Fibroblast of upper back skin (primary cell): ENCODE measurements at regions not wholly inside any gene's neighbourhood (a gene's known extent, or its start where the extent isn't known, plus 50 kb on each side); places are given as distances from the start of the nearest gene placed in this dataset.
"Not testable (repeated sequence)": the region's sequence is repeated elsewhere in the genome, so short reads cannot be mapped to it uniquely, and the experiment has no call there.

Experiments
- DNase-seq: peaks from one replicate; pipeline ENCODE4 v3.0.0-alpha.2; 2013

DNA sequence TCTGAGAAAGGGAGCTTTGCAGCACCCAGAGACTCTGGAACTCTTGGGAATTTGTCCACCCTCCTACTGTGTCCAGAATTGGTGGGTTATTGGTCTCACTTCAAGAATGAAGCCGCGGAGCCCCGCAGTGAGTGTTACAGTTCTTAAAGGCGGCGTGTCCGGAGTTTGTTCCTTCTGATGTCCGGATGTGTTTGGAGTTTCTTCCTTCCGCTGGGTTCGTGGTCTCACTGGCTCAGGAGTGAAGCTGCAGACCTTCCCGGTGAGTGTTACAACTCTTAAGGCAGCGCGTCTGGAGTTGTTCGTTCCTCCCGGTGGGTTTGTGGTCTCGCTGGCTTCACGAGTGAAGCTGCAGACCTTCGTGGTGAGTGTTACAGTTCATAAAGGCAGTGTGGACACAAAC lies 824.7 kb downstream of the LRRTM4 start:
- DNase-seq: not testable (repeated sequence)

DNA sequence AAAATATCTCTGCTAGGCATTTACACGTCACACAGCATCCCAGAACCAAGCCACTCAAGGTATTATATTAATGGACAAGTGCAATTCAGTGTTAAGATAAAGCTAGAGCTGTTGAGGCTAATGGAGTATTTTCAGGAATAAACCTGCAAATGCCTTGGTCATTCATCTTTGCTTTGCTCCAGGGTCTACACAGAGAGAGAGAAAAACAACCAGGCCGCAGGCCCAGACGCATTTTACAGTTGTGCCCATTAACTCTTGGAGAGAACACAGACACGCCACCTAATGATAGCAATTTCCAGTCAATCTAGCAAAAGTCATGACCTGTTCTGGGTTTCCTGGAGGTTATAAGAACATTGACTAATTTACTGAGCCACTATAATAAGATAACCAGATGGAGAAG lies 829.3 kb downstream of the LRRTM4 start:
- DNase-seq: no peak

DNA sequence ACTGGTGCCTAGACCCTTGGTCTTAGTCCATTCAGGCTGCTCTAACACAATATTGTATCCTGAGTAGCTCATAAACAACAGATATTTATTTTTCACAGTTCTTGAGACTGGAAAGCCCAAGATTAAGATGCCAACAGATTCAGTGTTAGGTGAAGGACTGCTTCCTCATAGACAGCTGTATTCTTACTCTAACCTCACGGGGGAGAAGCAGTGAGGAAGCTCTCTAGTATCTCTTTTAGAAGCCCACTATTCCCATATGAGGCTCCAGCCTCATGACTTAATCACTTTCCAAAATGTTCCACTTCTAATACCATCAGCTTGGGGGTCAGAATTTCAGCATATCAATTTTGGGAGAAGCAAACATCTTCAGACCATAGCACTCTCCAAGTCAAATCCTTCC lies 833.4 kb downstream of the LRRTM4 start:
- no peak for DNase-seq

DNA sequence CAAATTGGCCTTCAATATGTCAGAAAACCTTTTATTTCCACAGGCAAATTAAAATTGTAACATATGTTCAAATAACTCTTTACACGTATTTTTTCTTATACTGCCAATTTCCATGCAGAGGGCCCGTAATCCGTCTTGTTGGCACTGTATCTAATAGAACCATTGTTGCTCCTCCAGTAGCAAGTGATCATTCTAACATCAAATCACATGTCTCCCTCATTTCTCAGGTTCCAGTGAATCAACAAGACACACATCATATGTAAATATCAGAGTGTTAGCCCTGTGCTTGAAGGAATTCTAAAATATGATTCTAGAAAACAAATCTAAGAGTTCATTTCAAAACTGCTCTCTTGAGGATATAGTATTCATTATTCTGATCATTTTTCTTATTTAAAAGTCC lies 834.3 kb downstream of the LRRTM4 start:
- no peak for DNase-seq

DNA sequence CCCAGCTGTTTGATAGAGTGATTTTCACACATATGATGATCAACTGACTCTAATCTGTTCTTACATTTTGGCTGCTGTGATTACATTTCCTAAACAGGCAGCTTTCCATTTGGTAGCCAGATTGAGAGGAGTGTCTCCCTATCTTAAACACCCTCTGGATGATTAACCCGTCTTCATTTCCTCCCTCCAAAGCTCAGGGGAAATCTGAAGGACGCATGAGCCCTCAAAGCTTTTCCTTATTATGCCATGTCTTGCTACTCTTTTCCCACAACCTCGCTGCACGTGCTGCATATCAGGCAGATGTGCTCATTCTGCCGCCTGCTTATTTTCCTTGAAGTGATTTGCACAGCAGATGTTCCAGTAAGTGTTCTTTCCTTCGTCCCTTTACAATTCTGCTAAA lies 837.4 kb downstream of the LRRTM4 start:
- no peak for DNase-seq

DNA sequence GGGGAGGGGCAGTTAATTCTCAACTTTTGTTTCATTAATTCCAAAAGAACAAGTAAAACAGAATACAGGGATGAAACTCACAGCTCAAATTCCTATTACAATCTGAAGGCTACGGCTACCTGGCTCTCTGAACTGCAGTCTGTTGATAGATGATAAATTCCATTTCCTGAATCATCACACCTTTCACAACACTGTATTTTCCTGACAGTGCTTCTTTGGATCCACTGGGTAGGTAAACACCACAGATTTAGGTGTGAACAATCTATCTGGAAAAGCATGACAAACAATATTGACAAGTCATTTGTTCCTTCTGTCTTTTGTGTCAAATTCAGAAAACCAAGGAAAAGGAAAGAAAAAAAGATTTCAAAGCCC lies 843.2 kb downstream of the LRRTM4 start:
- no peak for DNase-seq

DNA sequence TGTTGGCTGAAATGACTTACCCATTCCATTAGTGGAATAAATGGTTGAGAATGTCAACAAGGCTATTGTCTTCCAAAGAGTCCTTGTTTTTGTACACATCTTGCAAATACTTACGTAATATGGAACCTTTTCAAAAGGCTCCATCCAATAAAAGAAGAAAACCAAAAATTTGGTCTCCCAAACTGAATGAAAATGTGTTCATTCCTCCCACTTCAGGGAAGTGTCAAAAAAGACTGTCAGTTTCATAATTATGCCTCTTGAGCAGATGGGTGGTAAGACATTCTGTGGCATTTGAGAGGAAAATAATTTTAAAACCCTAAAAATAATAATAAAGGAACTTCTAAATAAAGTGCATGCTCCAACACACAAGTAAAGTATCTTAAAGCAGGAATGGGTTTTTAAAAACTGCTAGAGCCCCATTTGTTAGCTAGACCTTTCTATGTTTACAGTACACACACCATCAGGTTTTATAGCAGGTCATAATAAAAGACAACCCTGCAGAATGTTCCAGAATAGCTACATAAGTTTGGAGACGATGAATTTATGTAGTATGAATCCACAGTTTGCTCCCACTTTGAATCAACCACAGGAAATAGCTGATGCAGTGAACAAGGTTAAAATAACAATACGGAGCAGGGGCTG lies 843.7 kb downstream of the LRRTM4 start:
- no peak for DNase-seq

DNA sequence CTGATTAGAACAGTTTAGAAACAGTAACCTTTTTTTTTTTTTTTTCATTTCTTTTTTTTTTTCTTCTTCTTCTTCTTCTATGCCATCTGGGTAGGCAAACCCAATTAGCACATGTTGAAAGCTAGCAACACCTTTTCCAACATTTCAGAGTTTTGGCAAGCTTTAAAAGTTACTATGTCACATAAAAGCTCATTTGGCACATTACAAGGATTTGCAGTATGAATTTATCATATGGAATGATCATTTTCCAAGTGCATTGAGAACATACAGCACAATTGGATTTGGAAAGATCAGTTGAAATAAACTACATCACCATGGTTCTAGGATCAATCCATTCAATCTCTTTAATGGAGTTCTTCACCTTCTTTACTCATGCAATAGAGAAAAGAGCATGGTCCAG lies 847.0 kb downstream of the LRRTM4 start:
- DNase-seq: no peak

DNA sequence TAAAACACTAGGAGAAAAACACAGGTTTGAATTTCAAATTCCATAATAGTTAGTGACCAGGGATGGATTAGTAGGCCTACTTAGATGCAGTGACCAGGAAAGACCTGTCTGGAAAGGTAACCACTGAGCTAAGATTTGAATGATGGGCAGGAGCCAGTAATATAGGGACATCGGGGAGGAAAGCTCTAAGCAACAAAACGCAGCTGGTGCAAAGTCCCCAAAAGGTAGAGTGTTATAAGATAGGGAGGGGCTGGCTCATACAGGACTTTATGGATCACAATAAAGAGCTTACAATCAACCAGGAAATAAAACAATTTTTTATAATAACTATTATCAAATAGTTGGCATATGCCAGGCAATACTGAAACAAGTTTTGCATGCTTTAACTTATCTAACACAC lies 849.4 kb downstream of the LRRTM4 start:
- DNase-seq: no peak

DNA sequence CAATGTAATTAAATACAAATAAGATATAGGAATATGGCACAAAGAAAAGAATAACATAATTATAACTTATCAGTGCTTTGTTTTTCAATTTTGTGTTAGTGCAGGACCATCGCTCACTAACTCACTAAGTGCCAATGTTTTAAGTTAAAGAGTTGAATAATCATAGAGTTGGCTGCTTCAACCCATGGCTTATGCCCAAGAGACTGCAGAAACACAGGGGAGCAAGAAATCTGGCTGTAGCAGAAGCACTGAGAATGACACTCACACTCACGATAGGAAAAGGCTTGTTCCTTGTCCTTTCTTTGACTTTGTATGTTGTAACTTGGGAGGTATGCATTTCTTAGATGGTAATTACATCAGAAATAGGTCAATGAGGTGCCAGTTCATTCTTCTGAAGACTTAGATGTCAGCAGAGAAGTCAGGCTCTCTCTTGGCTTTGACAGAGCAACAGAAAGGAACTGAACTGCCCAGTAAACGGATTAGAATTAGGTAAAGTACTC lies 852.2 kb downstream of the LRRTM4 start:
- DNase-seq: no peak

DNA sequence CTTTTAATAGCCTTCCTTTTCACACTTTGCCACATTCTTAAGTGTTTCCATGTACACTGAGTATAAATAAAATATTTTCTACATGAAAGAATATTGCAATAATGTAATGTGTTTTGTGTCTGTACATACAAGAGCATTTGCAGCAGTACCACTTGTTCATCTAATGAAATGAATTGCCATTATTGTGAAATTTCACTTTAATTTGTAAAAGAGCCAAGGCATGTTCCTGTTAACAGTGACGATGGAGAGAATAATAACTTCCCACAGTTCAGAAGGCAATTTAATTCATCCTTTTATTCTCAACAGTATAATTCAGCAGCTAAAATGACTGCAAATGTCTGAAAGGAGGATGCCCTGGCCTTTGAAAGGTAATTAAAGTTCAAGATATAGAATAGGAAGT lies 853.9 kb downstream of the LRRTM4 start:
- DNase-seq: no peak

DNA sequence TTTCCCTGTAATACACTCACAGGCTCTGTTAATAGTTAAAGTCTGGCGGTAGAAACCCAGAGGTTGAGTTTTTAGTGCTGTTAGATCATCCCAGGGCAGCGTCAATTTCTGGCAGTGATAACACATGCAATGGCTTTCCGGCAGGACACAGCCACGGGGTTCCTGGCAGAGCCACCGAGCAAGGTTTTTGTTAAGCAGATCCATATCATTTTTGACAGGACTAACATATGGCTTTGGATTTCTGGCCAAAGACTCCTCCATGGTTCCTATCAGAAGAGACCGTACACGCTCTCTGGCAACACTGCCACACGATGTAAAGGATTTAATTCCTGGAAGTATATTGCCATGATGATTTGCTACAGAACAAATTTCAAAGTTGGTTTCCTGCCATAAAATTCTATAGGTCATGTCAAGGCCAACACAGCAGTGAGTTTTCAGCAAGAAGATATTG lies 854.3 kb downstream of the LRRTM4 start:
- no peak for DNase-seq

DNA sequence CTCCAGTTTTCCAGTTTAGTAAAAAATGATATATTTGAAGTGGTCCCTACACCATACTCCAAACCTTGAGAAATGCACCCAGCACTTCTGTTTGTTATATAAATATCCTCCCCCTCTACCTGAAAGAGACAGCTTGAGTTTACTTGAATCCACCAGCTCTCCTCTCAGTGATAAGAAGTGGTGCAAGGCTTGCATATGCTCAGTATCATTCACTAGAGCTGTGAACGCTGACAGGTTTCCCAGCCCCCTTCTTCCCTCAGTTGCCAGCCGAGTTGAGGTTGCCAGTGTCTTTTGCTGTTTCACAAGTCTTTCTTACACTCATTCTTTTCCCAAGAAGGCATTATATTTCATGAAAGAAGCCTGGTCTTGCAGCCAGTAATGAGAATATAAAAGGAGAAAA lies 880.0 kb downstream of the LRRTM4 start:
- DNase-seq: no peak

DNA sequence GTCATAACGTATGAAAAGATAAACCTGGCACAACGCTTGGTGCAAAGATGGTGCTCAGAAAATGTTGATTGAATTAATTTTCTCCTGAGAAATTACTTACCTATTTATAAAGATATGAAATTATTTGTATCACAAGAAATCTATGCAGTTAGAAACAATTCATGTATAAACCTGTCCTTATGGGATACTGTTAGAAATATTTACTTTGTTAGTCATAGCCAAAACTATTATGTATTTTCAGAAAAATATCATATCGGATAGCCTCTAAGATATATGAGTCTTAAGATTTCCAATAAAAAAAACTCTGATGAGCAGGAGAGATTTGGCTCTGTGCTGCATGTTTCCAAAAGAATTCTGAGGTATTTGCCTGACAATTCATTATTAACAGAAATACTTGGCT lies 880.7 kb downstream of the LRRTM4 start:
- no peak for DNase-seq

DNA sequence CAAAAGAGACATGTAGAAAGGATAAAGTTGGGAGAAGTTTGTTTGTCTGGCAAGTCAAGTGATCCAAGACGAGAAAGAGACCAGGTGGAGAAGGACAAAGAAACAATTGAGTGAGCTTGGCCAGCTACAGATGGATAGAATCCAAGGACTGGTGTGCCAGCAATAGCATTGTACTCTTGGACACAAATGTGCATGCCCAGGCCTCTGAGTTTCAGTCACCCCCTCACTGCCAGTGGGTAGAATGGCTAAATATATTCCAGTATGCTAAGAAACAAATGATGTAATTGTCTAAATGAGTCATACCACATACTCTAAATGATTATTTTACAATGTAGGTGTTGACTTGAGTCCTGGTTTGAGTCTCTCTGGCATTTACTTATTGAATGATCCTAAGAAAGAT lies 881.3 kb downstream of the LRRTM4 start:
- no peak for DNase-seq

DNA sequence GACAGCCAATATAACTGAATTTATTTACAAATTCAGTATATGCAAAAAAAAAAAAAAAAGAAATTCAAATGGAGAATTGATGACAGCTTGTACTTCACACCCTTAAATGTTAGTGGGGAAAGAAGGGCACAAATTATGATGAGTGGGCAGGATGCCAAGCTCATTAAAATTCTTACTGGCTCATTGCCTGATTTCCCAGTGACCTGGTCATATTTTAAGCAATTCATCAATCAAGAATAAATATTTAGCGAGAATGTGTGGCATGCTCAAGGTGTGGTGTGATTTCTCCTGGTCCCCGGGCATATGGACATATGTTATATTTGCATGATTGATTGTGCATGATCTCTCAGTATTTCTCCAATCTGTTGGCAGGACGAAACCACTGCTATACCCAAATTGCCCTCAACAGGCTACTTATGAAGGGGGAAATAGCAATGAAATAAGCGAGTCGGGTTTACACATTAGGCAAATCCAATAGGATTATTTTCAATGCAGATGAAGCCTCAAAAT lies 883.0 kb downstream of the LRRTM4 start:
- DNase-seq: no peak

DNA sequence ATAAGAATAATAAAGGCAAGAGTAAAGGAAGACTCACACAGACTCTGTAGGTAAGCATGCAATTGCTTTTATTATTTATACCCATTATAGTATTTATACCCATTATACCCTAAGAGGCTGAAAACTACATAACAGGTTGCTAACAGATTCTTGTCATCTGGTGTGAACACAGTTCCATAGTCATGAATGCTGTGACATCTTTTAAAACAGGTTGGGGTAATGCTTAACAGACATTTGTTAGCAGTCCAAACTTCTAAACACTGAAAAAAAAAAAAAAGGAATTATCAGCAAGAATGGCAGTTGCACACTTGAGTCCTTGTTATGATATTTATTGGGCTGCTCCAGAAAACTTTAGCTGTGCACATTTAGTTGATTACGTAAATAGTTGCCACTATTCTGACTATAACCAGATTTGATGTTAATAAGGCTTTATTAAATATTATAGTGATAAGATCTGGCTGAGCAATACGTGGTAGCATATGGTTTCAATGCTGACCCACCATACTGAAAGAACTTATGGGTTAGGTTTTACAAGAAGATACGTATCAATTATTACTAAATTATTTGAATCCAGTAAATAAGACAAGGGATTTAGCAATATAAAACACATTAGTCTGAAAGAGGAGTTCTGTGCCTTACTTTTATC lies 888.8 kb downstream of the LRRTM4 start:
- DNase-seq: no peak

DNA sequence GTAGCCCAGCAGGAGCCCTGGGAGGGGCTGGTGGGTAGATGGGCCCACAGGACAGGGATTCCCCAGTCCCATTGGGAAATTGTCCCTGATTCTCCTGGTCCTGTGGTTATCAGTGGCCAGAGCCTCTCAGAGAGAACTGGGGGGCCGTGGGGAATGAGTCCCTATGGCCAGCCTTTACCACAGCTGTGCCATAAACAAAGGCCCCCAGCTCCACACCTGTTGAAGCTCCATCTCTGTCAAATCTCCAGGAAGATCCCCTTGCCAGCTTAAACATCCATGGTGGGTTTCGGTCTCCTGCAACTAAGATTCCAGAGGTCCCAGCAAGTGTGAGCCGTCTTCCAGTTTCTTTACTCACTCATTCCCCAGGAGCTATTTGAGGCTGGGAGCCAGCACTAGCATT lies 897.1 kb downstream of the LRRTM4 start:
- DNase-seq: no peak

DNA sequence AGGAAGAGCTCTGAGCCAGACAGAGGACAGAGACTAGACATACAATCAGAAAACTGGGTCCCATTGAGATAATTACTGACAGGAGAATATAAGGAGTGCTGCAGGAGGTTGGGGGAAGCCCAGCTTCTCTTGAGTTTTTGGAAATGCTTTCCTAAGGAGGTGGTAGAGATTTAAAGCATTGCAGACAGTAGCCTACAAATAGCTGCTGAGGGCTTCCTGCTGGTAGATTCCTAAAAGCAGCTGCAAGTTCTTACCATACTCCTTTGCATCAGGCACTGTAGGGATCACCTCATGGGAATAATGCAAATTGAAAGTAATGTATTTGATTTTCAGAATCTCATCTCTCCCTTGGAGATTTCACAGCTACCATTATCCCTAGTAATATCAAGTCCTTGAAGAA lies 902.6 kb upstream of the GCFC2 start:
- DNase-seq: no peak

DNA sequence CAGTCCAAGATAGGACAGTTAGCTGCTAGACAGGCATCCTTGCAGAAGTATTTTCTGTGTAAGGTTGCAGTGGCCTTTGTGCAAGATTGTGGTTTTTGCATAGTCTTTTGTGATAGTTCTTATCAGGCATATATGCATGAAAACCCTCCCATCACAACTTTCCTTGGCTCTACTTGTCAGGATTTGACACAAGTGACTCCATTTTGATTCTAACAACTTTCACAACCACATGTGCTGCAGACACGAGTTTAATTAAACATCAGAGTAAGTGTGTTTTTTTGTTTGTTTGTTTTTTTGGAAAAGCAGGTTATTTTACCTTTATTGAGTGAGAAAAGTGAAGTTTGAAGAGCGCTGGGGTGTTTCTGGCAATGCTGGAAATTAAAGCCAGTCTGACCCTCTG lies 902.0 kb upstream of the GCFC2 start:
- DNase-seq: no peak

DNA sequence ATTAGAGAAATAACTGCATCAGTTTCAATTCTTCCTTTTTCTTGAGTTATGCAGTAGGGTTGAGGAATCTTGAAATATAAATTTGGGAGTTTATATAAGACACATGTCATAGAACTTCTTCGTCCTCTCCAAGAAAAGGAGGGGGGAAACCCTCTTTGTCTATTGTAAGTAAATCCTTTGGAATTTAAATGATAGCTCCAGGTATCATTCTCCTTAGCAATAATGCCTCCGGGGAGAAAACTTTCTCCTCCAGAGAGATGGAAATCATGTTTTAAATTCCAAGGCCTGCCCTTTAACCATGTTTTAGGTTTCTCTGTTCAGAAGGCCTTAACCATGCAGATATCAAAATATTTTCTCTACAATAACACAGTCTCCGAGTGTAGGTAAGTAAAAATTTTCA lies 899.7 kb upstream of the GCFC2 start:
- DNase-seq: no peak

DNA sequence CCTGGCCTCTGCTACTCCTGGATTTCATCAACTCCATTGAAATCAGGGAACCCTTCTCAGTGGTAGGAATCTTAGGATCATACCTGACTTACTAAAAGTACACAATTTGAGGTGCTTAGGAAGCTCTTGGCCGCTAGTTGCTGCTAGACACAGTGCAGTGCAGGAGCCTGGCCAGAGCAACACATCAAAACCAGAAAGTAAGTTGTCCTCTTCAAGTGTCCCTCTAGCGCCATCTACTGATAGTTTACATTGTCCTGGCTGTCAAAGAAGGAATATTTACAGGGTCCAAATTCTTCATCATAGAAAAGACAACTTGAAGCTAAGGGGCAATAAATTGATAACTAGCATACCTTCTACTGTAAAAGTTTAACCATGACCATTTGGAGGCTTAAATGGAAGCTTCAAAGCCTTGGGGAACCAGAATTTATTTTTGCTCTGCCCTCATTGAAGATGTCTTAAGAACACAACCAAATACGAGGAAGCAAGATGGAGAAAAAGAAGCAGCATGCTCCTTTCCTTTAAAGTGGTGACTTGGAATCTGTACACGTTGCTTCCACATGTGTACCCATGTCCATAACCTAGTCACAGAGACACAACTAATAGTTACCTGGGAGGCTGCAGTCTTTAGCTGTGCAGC lies 889.1 kb upstream of the GCFC2 start:
- peak; percentile 57 for DNase-seq

DNA sequence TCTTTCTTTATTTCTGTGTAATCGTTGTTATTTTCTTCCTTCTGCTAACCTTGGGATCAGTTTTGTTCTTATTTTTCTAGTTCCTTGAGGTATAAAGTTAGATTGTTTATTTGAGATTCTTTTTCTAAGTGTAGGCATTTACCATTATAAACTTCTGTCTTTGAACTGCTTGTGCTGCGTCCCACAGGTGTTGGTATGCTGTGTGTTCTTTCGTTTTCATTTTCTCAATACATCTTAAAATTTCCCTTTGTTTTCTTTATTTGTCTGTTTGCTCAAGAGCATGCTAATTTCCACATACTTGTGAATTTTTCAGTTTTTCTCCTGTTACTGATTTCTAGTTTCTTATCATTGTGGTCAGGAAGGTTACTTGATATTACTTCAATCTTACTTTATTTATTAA lies 873.8 kb upstream of the GCFC2 start:
- DNase-seq: no peak

DNA sequence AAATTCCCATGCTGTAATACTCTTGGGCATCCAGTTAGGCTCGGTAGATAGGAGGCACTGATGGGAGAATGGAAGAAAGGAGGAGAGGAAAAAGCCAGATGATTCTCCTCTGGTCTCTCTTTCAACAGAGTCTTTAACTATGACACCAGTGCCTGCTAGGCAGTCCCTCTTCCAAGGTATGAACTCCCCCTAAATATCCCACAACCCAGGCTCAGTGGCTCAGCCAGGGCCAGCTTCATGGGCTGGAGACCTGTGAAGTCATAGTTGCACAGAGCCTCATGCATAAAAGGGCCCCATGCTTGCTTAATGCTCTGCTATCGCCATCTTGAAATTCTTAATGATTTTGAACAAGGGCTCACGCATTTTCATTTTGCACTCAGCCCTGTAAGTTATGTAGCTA lies 869.2 kb upstream of the GCFC2 start:
- DNase-seq: no peak
